HG03175 (cell line): ENCODE measurements at regions not wholly inside any gene's neighbourhood (a gene's known extent, or its start where the extent isn't known, plus 50 kb on each side); places are given as distances from the start of the nearest gene placed in this dataset.

Experiments
- ATAC-seq: cut with Tn5 transposase; IDR thresholded peaks from one replicate; pipeline ENCODE4 v1.9.1; 2021; ENCODE audit warnings: mild to moderate bottlenecking, moderate library complexity; ENCODE audit not compliant: unreplicated experiment

GRCh38 chr1:199307496-199308264, 668.8 kb downstream of the PTPRC start:
- ATAC-seq, result no peak

- ATAC-seq, result peak; percentile 35
Measured at GRCh38 chr1:199308349-199308846, 669.6 kb downstream of the PTPRC start.

- no peak for ATAC-seq
Measured at GRCh38 chr1:199310708-199311107, 671.9 kb downstream of the PTPRC start.

- no peak for ATAC-seq
Measured at GRCh38 chr1:199311478-199312262, 672.8 kb downstream of the PTPRC start.

- ATAC-seq, result no peak
Measured at GRCh38 chr1:199312626-199313025, 673.8 kb downstream of the PTPRC start.

- ATAC-seq, result no peak
Measured at GRCh38 chr1:199313444-199313843, 674.6 kb downstream of the PTPRC start.

- ATAC-seq, result no peak
Measured at GRCh38 chr1:199319341-199319740, 680.5 kb downstream of the PTPRC start.

- no peak for ATAC-seq
Measured at GRCh38 chr1:199322278-199322677, 683.4 kb downstream of the PTPRC start.

- ATAC-seq, result no peak
Measured at GRCh38 chr1:199333180-199333579, 694.3 kb upstream of the NR5A2 start.

GRCh38 chr1:199335496-199335895, 692.0 kb upstream of the NR5A2 start:
- ATAC-seq, result no peak

GRCh38 chr1:199336745-199337640, 690.5 kb upstream of the NR5A2 start:
- ATAC-seq, result no peak

- ATAC-seq, result no peak
Measured at GRCh38 chr1:199338760-199339159, 688.8 kb upstream of the NR5A2 start.

GRCh38 chr1:199352351-199352750, 675.2 kb upstream of the NR5A2 start:
- ATAC-seq, result no peak

GRCh38 chr1:199353906-199354305, 673.6 kb upstream of the NR5A2 start:
- ATAC-seq, result no peak

- no peak for ATAC-seq
Measured at GRCh38 chr1:199356561-199356960, 670.9 kb upstream of the NR5A2 start.

- no peak for ATAC-seq
Measured at GRCh38 chr1:199357599-199357998, 669.9 kb upstream of the NR5A2 start.

GRCh38 chr1:199362996-199363395, 664.5 kb upstream of the NR5A2 start:
- no peak for ATAC-seq

GRCh38 chr1:199373139-199373538, 654.4 kb upstream of the NR5A2 start:
- ATAC-seq, result no peak

- no peak for ATAC-seq
Measured at GRCh38 chr1:199377211-199377610, 650.3 kb upstream of the NR5A2 start.

GRCh38 chr1:199383793-199384192, 643.7 kb upstream of the NR5A2 start:
- ATAC-seq, result no peak

- ATAC-seq, result no peak
Measured at GRCh38 chr1:199394856-199395255, 632.7 kb upstream of the NR5A2 start.
